GM12878 (cell line): ENCODE measurements at regions not wholly inside any gene's neighbourhood (a gene's known extent, or its start where the extent isn't known, plus 50 kb on each side); places are given as distances from the start of the nearest gene placed in this dataset.

Source experiments
- ATAC-seq: fragments of 200-7000 bp; cut with Tn5 transposase; 3 replicates; pipeline ENCODE4 v1.9.1; 2020; ENCODE audit warnings: mild to moderate bottlenecking, moderate library complexity
- BruUV-seq: library from RNA; stranded (reverse); fragments of 400-500 nt; replicated peaks from 2 replicates; lab custom pipeline; 2021; lab: Mats Ljungman, UMichigan
- CTCF ChIA-PET: fragments of 300-600 bp; sonication (Branson Sonifier 250); formaldehyde crosslinking; extraction: SDS; loops from one replicate; lab custom pipeline; 2021; ENCODE audit warnings: inconsistent platforms; lab: Yijun Ruan, JAX
- POLR2A ChIA-PET: fragments of 350-600 bp; formaldehyde crosslinking; extraction: SDS; loops from one replicate; lab custom pipeline; 2021; ENCODE audit warnings: inconsistent platforms; lab: Charles Lee
- RAD21 ChIA-PET: fragments of 300-600 bp; sonication (Branson Sonifier 250); formaldehyde crosslinking; loops from one replicate; lab custom pipeline; 2023; ENCODE audit warnings: antibody characterized with exemption; ENCODE audit not compliant: unreplicated experiment; lab: Charles Lee
- SMC1A ChIA-PET: fragments of 300-600 bp; sonication (Branson Sonifier 250); formaldehyde crosslinking; loops from one replicate; lab custom pipeline; 2023; ENCODE audit not compliant: unreplicated experiment, uncharacterized antibody; lab: Charles Lee
- DNase-seq: peaks from one replicate; pipeline ENCODE4 v3.0.0-alpha.2; 2011; ENCODE audit warnings: low read depth, low spot score
- FAIRE-seq: peaks from 3 replicates; lab custom pipeline; 2011; peaks lifted over from hg19 to GRCh38; lab: Jason Lieb, UNC
- H2AFZ ChIP-seq: 2 replicates; pipeline ENCODE4 v1.6.0; 2011; ENCODE audit warnings: low read depth, low read length, control low read depth; ENCODE audit not compliant: control insufficient read depth
- H3K27ac ChIP-seq: 2 replicates; pipeline ENCODE4 v1.5.1; 2011; ENCODE audit warnings: control low read depth; ENCODE audit not compliant: control insufficient read depth, insufficient read depth
- H3K27me3 ChIP-seq, 2 experiments: replicated peaks in 1 of 2; 2 replicates each; pipeline versions ENCODE4 v1.6.0 to v1.6.1; 2011; ENCODE audit warnings: low read length in 1 of 2; ENCODE audit not compliant: control insufficient read depth in 2 of 2, insufficient read depth in 2 of 2
- H3K36me3 ChIP-seq, 2 experiments: 2 replicates each; pipeline ENCODE4 v1.5.1; 2011; ENCODE audit warnings: low read length in 1 of 2; ENCODE audit not compliant: control insufficient read depth in 2 of 2, insufficient read depth in 2 of 2
- H3K4me1 ChIP-seq: 2 replicates; pipeline ENCODE4 v1.6.1; 2011; ENCODE audit warnings: mild to moderate bottlenecking, low read length, moderate library complexity, mixed read lengths; ENCODE audit not compliant: control insufficient read depth, insufficient read depth
- H3K4me2 ChIP-seq: 2 replicates; pipeline ENCODE4 v1.6.0; 2011; ENCODE audit warnings: control low read depth; ENCODE audit not compliant: control insufficient read depth, insufficient read depth
- H3K4me3 ChIP-seq: fragments of 200-600 bp; sonication (generic); 2 replicates; pipeline ENCODE4 v1.5.1; 2016
- H3K79me2 ChIP-seq: 2 replicates; pipeline ENCODE4 v1.6.0; 2011; ENCODE audit warnings: low read length; ENCODE audit not compliant: control insufficient read depth, insufficient read depth
- H3K9ac ChIP-seq: 2 replicates; pipeline ENCODE4 v1.8.0; 2011; ENCODE audit warnings: low read length, control low read depth, mixed read lengths; ENCODE audit not compliant: control insufficient read depth, insufficient read depth
- H3K9me3 ChIP-seq: replicated peaks from 3 replicates; pipeline ENCODE4 v1.5.1; 2011; ENCODE audit warnings: mild to moderate bottlenecking, low read length; ENCODE audit not compliant: control insufficient read depth, insufficient read depth
- H4K20me1 ChIP-seq: 2 replicates; pipeline ENCODE4 v1.6.0; 2011; ENCODE audit not compliant: control insufficient read depth, insufficient read depth
- ASH2L ChIP-seq: fragments of 300-600, 200-600 bp; sonication (generic); IDR thresholded peaks from 2 replicates; pipeline ENCODE4 v1.6.1; 2017; ENCODE audit warnings: low read depth, mild to moderate bottlenecking, borderline replicate concordance
- CBX3 ChIP-seq: fragments of 200-600 bp; sonication (generic); IDR thresholded peaks from 2 replicates; pipeline ENCODE4 v1.6.1; 2016; ENCODE audit warnings: low read depth, borderline replicate concordance
- CEBPB ChIP-seq, 2 experiments: fragments of 150-350 bp in 1 of 2; IDR thresholded peaks; 2 replicates each; pipeline ENCODE4 v1.6.1; 2012 to 2014; ENCODE audit warnings: low read depth in 2 of 2, low read length in 2 of 2, borderline replicate concordance in 1 of 2, inconsistent platforms in 1 of 2
- CREM ChIP-seq: IDR thresholded peaks from 2 replicates; pipeline ENCODE4 v1.6.1; 2014; ENCODE audit warnings: antibody characterized with exemption, low read depth
- FOS ChIP-seq: IDR thresholded peaks from 3 replicates; pipeline ENCODE4 v1.6.1; 2011; ENCODE audit warnings: borderline replicate concordance; ENCODE audit not compliant: insufficient read length; ENCODE audit errors: extremely low read depth
- HDAC2 ChIP-seq: fragments of 200-600 bp; sonication (generic); IDR thresholded peaks from 2 replicates; pipeline ENCODE4 v1.6.1; 2017
- JUND ChIP-seq: IDR thresholded peaks from 2 replicates; pipeline ENCODE4 v1.6.1; 2012; ENCODE audit warnings: low read depth, mild to moderate bottlenecking, low read length, improper control_type of control experiment, moderate library complexity
- MTA3 ChIP-seq: IDR thresholded peaks from 2 replicates; pipeline ENCODE4 v1.6.1; 2012; ENCODE audit warnings: low read length, inconsistent platforms, borderline replicate concordance
- PAX5 ChIP-seq: IDR thresholded peaks from 2 replicates; pipeline ENCODE4 v1.6.1; 2011; ENCODE audit warnings: low read depth, low read length, borderline replicate concordance
- RCOR1 ChIP-seq: conservative IDR thresholded peaks from 2 replicates; pipeline ENCODE4 v1.6.1; 2012; ENCODE audit warnings: low read depth, low read length, improper control_type of control experiment
- SPI1 ChIP-seq: IDR thresholded peaks from 2 replicates; pipeline ENCODE4 v1.6.1; 2011; ENCODE audit warnings: low read depth, mild to moderate bottlenecking, low read length, moderate library complexity, borderline replicate concordance; ENCODE audit not compliant: insufficient read depth
- TARDBP ChIP-seq: IDR thresholded peaks from 2 replicates; pipeline ENCODE4 v1.6.1; 2016; ENCODE audit warnings: borderline replicate concordance
- WGBS: methylation state at CpG from one replicate; pipeline ENCODE4 v1.1.6; 2016; ENCODE audit warnings: low lambda C conversion rate; ENCODE audit not compliant: insufficient replicate concordance, insufficient coverage; ENCODE audit errors: missing lambda C conversion rate; 5-methylcytosine and 5-hydroxymethylcytosine counted together
- in situ Hi-C: fragments of 300-500 bp; cut with MboI; formaldehyde crosslinking; loops from 9 replicates; pipeline ENCODE4 v1.14.3; 2018; ENCODE audit warnings: mixed read lengths
- intact Hi-C: fragments of 100-400 bp; cut with micrococcal nuclease; formaldehyde crosslinking; loops from one replicate; pipeline ENCODE4 v1.14.2; 2022; ENCODE audit not compliant: unreplicated experiment
- TF ChIP-seq, protein P1 (sequence below): IDR thresholded peaks from 2 replicates; pipeline ENCODE4 v1.6.1; 2012; ENCODE audit warnings: low read depth, low read length, improper control_type of control experiment
- TF ChIP-seq, protein P2 (sequence below): fragments of 450-650 bp; formaldehyde crosslinking; IDR thresholded peaks from 2 replicates; pipeline ENCODE4 v1.4.0; 2022; ENCODE audit warnings: mild to moderate bottlenecking, moderate library complexity
- TF ChIP-seq, protein P3 (sequence below): IDR thresholded peaks from 2 replicates; pipeline ENCODE4 v1.6.1; 2012; ENCODE audit warnings: improper control_type of control experiment, low read depth, low read length; ENCODE audit not compliant: insufficient replicate concordance

DNA sequence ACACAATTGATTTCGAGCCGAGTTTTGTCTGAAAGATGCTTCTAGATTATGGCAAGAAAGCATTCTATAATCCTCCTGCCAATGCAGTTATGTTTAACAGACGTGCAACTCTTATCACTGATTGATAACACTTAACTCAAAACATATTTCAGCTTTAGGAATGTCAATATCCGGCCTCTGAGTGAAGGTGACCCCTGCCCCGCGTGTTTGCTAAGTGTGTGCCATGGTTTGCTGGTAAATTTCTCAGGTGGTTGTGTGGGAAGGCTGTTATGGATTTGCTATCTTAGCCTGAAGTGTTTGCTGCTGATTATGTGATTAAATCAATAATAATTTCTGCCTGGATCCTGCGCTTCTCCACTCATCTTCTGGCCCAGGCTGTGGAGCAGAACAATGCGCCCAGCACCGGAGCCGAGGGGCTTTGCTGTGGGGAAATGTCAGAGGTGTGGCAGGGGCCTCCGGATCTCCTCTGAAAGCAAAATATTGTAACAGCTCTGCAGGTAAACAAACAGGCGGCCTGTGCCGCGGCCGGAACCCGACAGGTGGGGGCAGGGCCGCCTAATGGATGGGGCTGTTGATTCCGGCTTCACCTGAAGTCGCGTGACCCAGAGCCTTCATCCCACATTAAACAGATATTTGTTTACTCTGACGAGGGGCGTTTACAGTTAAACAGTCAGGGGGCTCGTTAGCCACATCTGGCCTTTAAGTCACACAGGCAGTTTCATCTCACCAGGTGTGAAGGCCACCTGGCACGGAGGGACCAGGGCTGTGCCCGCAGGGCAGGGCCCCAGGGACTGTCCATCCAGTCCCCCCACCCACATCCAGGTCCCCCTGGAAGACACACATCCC, 210.7 kb upstream of the SALL3 start:
- DNase-seq (no peak), FAIRE-seq (no peak), ATAC-seq (no peak)
- H3K79me2 ChIP-seq: no peaks in the 10 kb centered on the region
- no peaks in the 10 kb centered on the region for H3K36me3 ChIP-seq
- no peak overlapping the region for H3K27ac ChIP-seq
- in situ Hi-C loops: no loop called here
- ChIA-PET RAD21 (no interaction called here), CTCF (no interaction called here), SMC1A (no interaction called here), POLR2A (no interaction called here)
- no TSS peak for BruUV-seq
- WGBS: 49% methylated on average over 25 of the region's 25 CpGs
- H3K27me3 ChIP-seq: no peaks in the 10 kb centered on the region
- H3K4me1 ChIP-seq: no peaks in the 10 kb centered on the region
- no peak overlapping the region for H3K4me2 ChIP-seq
- H3K9ac ChIP-seq: no peak overlapping the region
- H3K9me3 ChIP-seq: no peaks in the 10 kb centered on the region
- no peak overlapping the region for H3K4me3 ChIP-seq
- TF ChIP-seq, protein P1, sequence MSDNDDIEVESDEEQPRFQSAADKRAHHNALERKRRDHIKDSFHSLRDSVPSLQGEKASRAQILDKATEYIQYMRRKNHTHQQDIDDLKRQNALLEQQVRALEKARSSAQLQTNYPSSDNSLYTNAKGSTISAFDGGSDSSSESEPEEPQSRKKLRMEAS: no peak
- TF ChIP-seq CEBPB (IDR thresholded peaks at IDR 0.05; ENCODE audit: borderline replicate concordance in 1 of 2, low read depth in 2 of 2, low read length in 2 of 2) (no peak), ASH2L (no peak), PAX5 (no peak), FOS (no peak), SPI1 (no peak), MTA3 (no peak), CBX3 (no peak), RCOR1 (no peak), JUND (no peak), TARDBP (no peak), HDAC2 (no peak), CREM (no peak)
- TF ChIP-seq, protein P2, sequence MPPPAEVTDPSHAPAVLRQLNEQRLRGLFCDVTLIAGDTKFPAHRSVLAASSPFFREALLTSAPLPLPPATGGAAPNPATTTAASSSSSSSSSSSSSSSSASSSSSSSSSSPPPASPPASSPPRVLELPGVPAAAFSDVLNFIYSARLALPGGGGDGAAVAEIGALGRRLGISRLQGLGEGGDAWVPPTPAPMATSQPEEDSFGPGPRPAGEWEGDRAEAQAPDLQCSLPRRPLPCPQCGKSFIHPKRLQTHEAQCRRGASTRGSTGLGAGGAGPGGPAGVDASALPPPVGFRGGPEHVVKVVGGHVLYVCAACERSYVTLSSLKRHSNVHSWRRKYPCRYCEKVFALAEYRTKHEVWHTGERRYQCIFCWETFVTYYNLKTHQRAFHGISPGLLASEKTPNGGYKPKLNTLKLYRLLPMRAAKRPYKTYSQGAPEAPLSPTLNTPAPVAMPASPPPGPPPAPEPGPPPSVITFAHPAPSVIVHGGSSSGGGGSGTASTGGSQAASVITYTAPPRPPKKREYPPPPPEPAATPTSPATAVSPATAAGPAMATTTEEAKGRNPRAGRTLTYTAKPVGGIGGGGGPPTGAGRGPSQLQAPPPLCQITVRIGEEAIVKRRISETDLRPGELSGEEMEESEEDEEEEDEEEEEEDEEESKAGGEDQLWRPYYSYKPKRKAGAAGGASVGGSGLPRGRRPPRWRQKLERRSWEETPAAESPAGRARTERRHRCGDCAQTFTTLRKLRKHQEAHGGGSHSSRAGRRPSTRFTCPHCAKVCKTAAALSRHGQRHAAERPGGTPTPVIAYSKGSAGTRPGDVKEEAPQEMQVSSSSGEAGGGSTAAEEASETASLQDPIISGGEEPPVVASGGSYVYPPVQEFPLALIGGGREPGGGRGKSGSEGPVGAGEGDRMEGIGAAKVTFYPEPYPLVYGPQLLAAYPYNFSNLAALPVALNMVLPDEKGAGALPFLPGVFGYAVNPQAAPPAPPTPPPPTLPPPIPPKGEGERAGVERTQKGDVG: no peak
- TF ChIP-seq, protein P3, sequence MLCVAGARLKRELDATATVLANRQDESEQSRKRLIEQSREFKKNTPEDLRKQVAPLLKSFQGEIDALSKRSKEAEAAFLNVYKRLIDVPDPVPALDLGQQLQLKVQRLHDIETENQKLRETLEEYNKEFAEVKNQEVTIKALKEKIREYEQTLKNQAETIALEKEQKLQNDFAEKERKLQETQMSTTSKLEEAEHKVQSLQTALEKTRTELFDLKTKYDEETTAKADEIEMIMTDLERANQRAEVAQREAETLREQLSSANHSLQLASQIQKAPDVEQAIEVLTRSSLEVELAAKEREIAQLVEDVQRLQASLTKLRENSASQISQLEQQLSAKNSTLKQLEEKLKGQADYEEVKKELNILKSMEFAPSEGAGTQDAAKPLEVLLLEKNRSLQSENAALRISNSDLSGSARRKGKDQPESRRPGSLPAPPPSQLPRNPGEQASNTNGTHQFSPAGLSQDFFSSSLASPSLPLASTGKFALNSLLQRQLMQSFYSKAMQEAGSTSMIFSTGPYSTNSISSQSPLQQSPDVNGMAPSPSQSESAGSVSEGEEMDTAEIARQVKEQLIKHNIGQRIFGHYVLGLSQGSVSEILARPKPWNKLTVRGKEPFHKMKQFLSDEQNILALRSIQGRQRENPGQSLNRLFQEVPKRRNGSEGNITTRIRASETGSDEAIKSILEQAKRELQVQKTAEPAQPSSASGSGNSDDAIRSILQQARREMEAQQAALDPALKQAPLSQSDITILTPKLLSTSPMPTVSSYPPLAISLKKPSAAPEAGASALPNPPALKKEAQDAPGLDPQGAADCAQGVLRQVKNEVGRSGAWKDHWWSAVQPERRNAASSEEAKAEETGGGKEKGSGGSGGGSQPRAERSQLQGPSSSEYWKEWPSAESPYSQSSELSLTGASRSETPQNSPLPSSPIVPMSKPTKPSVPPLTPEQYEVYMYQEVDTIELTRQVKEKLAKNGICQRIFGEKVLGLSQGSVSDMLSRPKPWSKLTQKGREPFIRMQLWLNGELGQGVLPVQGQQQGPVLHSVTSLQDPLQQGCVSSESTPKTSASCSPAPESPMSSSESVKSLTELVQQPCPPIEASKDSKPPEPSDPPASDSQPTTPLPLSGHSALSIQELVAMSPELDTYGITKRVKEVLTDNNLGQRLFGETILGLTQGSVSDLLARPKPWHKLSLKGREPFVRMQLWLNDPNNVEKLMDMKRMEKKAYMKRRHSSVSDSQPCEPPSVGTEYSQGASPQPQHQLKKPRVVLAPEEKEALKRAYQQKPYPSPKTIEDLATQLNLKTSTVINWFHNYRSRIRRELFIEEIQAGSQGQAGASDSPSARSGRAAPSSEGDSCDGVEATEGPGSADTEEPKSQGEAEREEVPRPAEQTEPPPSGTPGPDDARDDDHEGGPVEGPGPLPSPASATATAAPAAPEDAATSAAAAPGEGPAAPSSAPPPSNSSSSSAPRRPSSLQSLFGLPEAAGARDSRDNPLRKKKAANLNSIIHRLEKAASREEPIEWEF: no peak
- H4K20me1 ChIP-seq: no peaks in the 10 kb centered on the region
- H2AFZ ChIP-seq: no peak overlapping the region
- intact Hi-C loops: no loop called here
